BJ (cell line): ENCODE measurements at regions not wholly inside any gene's neighbourhood (a gene's known extent, or its start where the extent isn't known, plus 50 kb on each side); places are given as distances from the start of the nearest gene placed in this dataset.

Experiments used
- CTCF ChIA-PET: fragments of 350-600 bp; formaldehyde crosslinking; extraction: SDS; loops from one replicate; lab custom pipeline; 2021; ENCODE audit warnings: antibody characterized with exemption, inconsistent platforms; lab: Yijun Ruan, JAX
- POLR2A ChIA-PET: fragments of 300-600 bp; sonication (Branson Sonifier 250); formaldehyde crosslinking; extraction: SDS; loops from one replicate; lab custom pipeline; 2021; ENCODE audit warnings: antibody characterized with exemption; lab: Charles Lee
- DNase-seq: peaks from one replicate; pipeline ENCODE4 v3.0.0-alpha.2; 2011; ENCODE audit warnings: low read depth
- H3K27me3 ChIP-seq: 2 replicates; pipeline ENCODE4 v1.6.0; 2011; ENCODE audit warnings: low read length; ENCODE audit not compliant: control insufficient read depth, insufficient read depth
- H3K36me3 ChIP-seq: 2 replicates; pipeline ENCODE4 v1.5.1; 2011; ENCODE audit warnings: low read length; ENCODE audit not compliant: control insufficient read depth, insufficient read depth
- H3K4me3 ChIP-seq: 2 replicates; pipeline ENCODE4 v1.5.1; 2011; ENCODE audit warnings: low read depth, mild to moderate bottlenecking, control low read depth, low read length
- TF ChIP-seq, protein P1 (sequence below): IDR thresholded peaks from 2 replicates; pipeline ENCODE4 v1.5.1; 2011; ENCODE audit warnings: low read depth, mild to moderate bottlenecking, control low read depth, inconsistent platforms, low read length, moderate library complexity; ENCODE audit not compliant: insufficient read depth

- ChIA-PET POLR2A (interaction anchor here (0.6 to 0.8 kb wide), 2 partner anchors 13 to 179 kb away, joined by 3 read pairs; no protein-coding TSS in a partner anchor), CTCF (interaction anchor here (0.8 kb wide), 1 partner anchor 9 kb away, joined by 3 read pairs; no protein-coding TSS in a partner anchor)
- Histone ChIP-seq H3K36me3 (no peaks in the 10 kb centered on the region), H3K27me3 (no peaks in the 10 kb centered on the region), H3K4me3 (no peak overlapping the region)
- TF ChIP-seq, protein P1, sequence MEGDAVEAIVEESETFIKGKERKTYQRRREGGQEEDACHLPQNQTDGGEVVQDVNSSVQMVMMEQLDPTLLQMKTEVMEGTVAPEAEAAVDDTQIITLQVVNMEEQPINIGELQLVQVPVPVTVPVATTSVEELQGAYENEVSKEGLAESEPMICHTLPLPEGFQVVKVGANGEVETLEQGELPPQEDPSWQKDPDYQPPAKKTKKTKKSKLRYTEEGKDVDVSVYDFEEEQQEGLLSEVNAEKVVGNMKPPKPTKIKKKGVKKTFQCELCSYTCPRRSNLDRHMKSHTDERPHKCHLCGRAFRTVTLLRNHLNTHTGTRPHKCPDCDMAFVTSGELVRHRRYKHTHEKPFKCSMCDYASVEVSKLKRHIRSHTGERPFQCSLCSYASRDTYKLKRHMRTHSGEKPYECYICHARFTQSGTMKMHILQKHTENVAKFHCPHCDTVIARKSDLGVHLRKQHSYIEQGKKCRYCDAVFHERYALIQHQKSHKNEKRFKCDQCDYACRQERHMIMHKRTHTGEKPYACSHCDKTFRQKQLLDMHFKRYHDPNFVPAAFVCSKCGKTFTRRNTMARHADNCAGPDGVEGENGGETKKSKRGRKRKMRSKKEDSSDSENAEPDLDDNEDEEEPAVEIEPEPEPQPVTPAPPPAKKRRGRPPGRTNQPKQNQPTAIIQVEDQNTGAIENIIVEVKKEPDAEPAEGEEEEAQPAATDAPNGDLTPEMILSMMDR, result no peak
- peak; percentile 30 for DNase-seq
Measured at GRCh38 chr2:37459095-37459981, 114.9 kb downstream of the QPCT start.

GRCh38 chr2:37460896-37461229 lies 116.4 kb downstream of the QPCT start:
- POLR2A ChIA-PET, result no interaction called here
- CTCF ChIA-PET, result interaction anchor here (1.1 kb wide), 1 partner anchor 46 kb away, joined by 4 read pairs; no protein-coding TSS in a partner anchor
- Histone ChIP-seq H3K27me3 (no peaks in the 10 kb centered on the region), H3K4me3 (no peak overlapping the region), H3K36me3 (no peaks in the 10 kb centered on the region)
- no peak for DNase-seq
- TF ChIP-seq, protein P1, result no peak

GRCh38 chr2:37464067-37464466 lies 119.6 kb downstream of the QPCT start:
- DNase-seq, result no peak
- ChIA-PET CTCF (no interaction called here), POLR2A (no interaction called here)
- Histone ChIP-seq H3K4me3 (no peak overlapping the region), H3K27me3 (no peaks in the 10 kb centered on the region), H3K36me3 (no peaks in the 10 kb centered on the region)
- TF ChIP-seq, protein P1, result no peak

DNA sequence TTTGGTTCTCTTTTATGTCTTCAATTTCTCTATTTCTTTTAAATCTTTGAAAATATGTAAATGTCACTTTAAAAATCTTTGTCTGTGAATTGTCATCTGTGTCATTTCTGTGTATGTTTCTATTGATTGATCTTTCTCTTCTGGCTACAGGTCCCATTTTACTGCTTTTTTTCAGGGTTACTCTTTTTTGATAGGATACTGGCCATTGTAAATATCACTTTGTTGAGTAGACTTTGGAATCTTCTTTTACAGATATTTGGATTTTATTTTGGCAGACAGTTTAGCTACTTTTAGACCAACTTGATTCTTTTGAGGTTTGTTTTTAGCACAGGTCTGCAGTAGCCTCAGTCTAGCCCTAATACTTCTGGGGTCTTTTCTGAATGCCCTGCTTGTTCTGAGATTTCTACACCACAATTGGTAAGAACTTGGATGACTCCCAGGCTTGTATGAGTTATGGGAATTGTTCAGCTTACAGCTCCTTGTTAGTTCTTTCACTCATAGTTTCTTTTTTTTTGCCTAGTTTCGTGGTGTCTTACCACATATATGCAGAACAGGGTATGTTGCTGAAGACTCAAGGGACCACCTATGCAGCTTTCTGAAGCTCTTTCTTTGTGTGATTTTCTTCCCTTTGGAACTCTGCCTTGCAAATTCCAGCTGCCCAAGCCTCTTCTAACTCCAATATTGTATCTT lies 122.2 kb downstream of the QPCT start:
- TF ChIP-seq, protein P1, result no peak
- Histone ChIP-seq H3K36me3 (no peaks in the 10 kb centered on the region), H3K27me3 (no peaks in the 10 kb centered on the region), H3K4me3 (no peak overlapping the region)
- POLR2A ChIA-PET, result no interaction called here
- CTCF ChIA-PET, result no interaction called here
- DNase-seq, result no peak

GRCh38 chr2:37468170-37468569 lies 123.7 kb downstream of the QPCT start:
- H3K36me3 ChIP-seq, result no peaks in the 10 kb centered on the region
- no peak overlapping the region for H3K4me3 ChIP-seq
- TF ChIP-seq, protein P1, result no peak
- POLR2A ChIA-PET, result no interaction called here
- CTCF ChIA-PET, result interaction anchor here (0.7 kb wide), 1 partner anchor 409 kb away, joined by 4 read pairs; no protein-coding TSS in a partner anchor
- DNase-seq, result no peak
- H3K27me3 ChIP-seq, result no peaks in the 10 kb centered on the region
